ENCODE measurements at regions not wholly inside any gene's neighbourhood (a gene's known extent, or its start where the extent isn't known, plus 50 kb on each side); places are given as distances from the start of the nearest gene placed in this dataset.
"Not testable (repeated sequence)": the region's sequence is repeated elsewhere in the genome, so short reads cannot be mapped to it uniquely, and the experiment has no call there.

DNA sequence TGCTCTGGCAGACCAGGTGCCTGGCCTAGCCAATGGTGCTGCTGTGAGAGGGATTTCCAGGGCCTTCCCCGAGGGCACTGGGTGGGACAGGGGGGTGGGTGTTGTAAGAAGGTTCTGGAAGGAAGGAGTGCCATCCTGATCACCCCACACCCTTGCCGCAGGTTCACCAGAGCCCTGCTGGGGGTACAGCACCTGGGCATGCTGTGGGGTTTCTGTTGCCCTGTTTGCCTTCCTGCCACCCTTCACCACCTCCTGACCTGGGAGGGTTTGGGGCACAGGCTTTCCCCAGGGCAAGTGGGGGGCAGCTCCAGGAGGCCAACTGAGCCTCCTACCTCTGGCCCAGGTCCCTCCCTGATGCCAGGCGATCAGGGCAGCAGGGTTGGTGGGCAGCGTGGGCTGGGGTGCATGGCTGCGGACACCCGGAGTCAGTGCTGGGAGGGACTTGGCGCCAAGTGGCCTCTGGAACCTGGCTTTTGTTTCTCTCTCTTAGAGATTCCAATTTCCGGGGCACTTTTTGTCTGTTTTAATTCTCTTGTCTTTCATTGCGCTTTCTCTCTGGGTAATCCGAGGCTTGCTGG, 318.8 kb downstream of the PTPRU start:
- Mint-ChIP-seq H3K27me3 (ENCODE audit: unreplicated experiment) (no peaks in the 10 kb centered on the region), H3K27ac (ENCODE audit: unreplicated experiment) (no peak overlapping the region), H3K4me1 (ENCODE audit: unreplicated experiment) (no peaks in the 10 kb centered on the region), H3K4me3 (ENCODE audit: unreplicated experiment) (no peak overlapping the region), H3K36me3 (ENCODE audit: low read depth, unreplicated experiment) (no peaks in the 10 kb centered on the region), H3K9me3 (ENCODE audit: unreplicated experiment) (no peaks in the 10 kb centered on the region)
- no peak for DNase-seq (ENCODE audit: low spot score)
- TF ChIP-seq, protein P1, sequence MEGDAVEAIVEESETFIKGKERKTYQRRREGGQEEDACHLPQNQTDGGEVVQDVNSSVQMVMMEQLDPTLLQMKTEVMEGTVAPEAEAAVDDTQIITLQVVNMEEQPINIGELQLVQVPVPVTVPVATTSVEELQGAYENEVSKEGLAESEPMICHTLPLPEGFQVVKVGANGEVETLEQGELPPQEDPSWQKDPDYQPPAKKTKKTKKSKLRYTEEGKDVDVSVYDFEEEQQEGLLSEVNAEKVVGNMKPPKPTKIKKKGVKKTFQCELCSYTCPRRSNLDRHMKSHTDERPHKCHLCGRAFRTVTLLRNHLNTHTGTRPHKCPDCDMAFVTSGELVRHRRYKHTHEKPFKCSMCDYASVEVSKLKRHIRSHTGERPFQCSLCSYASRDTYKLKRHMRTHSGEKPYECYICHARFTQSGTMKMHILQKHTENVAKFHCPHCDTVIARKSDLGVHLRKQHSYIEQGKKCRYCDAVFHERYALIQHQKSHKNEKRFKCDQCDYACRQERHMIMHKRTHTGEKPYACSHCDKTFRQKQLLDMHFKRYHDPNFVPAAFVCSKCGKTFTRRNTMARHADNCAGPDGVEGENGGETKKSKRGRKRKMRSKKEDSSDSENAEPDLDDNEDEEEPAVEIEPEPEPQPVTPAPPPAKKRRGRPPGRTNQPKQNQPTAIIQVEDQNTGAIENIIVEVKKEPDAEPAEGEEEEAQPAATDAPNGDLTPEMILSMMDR (IDR thresholded peaks at IDR 0.05; ENCODE audit: unreplicated experiment) = no peak

DNA sequence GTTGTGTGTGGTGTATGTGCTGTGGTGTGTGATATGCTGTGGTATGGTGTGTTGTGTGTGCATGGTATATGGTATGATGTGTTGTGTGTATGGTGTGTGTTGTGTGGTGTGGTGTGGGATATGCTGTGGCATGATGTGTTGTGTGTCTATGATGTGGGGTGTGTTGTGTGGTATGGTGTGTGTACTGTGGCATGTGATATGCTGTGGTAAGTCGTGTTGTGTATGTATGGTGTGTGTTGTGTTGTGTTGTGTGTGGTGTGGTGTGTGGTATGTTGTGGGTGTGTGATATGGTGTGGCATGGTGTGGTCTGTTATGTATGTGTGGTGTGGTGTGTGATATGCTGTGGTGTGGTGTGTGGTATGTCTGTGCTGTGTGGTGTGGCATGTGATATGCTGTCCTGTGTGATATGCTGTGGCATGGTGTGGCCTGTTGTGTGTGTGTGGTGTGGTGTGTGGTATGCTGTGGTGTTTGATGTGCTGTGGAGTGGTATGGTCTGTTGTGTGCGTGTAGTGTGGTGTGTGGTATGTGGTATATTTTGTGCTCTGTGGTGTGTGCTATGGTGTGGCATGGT, 318.0 kb downstream of the PTPRU start:
- no peak for DNase-seq (ENCODE audit: low spot score)
- H3K27ac Mint-ChIP-seq (ENCODE audit: unreplicated experiment) = no peak overlapping the region
- no peak overlapping the region for H3K4me3 Mint-ChIP-seq (ENCODE audit: unreplicated experiment)
- H3K9me3 Mint-ChIP-seq (ENCODE audit: unreplicated experiment) = no peaks in the 10 kb centered on the region
- H3K4me1 Mint-ChIP-seq (ENCODE audit: unreplicated experiment) = no peaks in the 10 kb centered on the region
- H3K36me3 Mint-ChIP-seq (ENCODE audit: low read depth, unreplicated experiment) = no peaks in the 10 kb centered on the region
- TF ChIP-seq, protein P1 (IDR thresholded peaks at IDR 0.05; ENCODE audit: unreplicated experiment) = no peak
- no peaks in the 10 kb centered on the region for H3K27me3 Mint-ChIP-seq (ENCODE audit: unreplicated experiment)

DNA sequence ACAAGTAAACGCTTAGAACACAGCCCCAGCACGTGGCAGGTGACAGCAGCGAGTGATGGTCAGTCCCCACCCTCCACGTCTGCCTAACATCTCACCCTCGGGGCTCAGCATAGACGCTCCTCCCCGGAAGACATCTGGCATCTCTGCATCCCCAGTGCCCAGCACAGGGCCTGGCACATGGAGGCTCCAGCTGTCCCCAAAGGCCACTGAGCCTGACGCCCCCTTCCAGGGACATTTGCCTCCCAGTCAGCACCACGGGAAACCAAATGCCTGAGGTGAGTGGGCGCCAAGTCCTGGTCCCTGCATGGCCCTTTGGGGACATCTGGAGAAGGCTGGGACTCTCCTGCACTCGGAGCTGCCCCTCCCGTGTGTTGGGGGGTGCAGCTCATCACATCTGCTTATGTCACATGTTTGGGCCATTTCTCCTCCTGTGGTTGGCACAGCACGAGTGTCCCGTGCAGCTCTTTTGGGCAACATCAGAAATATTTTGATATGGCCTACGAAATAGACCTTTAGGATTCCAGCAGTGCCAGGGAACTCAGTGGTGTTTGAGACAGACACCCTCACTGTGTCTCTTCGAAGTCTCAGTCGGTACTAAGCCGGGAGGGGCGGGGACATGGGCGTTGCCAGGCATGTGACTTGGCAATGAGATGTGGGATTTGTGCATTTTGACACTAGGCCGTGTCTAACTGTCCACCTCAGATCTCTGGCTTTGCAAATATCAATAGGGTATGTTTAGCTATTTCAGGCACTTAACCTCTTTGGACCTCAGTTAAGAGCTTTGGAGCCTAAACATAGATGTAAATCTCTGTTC, 315.0 kb downstream of the PTPRU start:
- Mint-ChIP-seq H3K36me3 (ENCODE audit: low read depth, unreplicated experiment) (no peaks in the 10 kb centered on the region), H3K9me3 (ENCODE audit: unreplicated experiment) (no peaks in the 10 kb centered on the region), H3K4me1 (ENCODE audit: unreplicated experiment) (no peaks in the 10 kb centered on the region), H3K27ac (ENCODE audit: unreplicated experiment) (no peak overlapping the region), H3K27me3 (ENCODE audit: unreplicated experiment) (peaks cover 6% of the 10 kb centered on the region), H3K4me3 (ENCODE audit: unreplicated experiment) (no peak overlapping the region)
- TF ChIP-seq, protein P1 (IDR thresholded peaks at IDR 0.05; ENCODE audit: unreplicated experiment) = no peak
- DNase-seq (ENCODE audit: low spot score) = no peak

DNA sequence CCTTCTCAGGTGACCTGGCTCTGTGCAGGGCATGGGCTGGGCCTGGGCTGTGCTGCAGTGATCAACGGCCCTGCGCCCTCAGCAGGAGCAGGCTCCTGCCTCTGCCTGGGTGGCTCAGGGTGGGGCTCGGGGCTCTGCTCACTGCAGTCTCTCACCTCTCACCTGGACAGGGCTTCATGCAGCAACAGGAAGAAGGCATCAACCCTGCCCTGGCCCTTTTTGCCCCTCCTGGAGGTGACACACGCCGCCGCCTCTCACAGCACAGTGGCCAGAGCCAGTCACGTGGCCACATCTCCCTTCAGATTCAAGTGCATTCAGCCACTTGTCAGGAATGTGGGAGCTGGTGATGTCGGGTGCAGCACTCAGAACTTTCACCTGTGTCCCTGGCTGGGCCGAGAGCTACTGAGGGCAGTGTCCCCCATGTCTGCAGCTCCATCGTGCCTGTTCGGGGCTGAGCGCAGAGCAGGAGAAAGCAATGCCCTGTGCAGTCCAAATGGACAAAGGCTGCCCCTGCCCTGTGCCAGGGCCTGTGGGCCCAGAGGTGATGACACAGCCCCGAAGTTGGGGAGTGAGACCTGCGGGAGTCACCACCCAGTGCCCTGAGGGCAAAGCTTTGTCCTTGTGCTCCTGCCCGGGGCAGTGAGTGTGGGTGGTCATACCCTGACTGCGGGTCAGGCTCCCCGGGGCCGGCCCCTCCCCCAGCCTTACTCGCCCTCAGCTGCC, 314.0 kb downstream of the PTPRU start:
- Mint-ChIP-seq H3K4me3 (ENCODE audit: unreplicated experiment) (no peak overlapping the region), H3K36me3 (ENCODE audit: low read depth, unreplicated experiment) (no peaks in the 10 kb centered on the region), H3K9me3 (ENCODE audit: unreplicated experiment) (no peaks in the 10 kb centered on the region), H3K27me3 (ENCODE audit: unreplicated experiment) (peaks cover 9% of the 10 kb centered on the region), H3K4me1 (ENCODE audit: unreplicated experiment) (no peaks in the 10 kb centered on the region), H3K27ac (ENCODE audit: unreplicated experiment) (no peak overlapping the region)
- TF ChIP-seq, protein P1 (IDR thresholded peaks at IDR 0.05; ENCODE audit: unreplicated experiment) = no peak
- no peak for DNase-seq (ENCODE audit: low spot score)

DNA sequence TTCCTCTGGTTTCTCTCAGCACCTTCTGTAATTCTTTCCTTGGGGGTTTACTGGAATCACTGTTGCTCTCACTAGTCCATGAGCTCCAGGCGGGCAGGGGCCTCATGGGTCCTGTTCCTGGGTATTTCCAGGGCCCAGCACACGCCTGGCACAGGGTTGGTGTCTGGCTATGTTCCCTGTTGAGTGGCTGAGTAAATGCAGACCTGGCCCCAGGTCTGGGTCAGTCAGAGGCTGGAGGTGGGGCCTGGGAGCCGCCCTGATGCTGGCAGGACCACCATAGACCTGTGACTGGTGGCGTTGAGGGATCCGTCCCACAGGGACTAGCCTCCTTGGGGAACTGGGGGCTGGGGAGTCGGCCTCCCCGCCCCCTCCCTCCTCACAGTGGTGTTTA, 313.4 kb downstream of the PTPRU start:
- DNase-seq (ENCODE audit: low spot score); H3K27me3 Mint-ChIP-seq (ENCODE audit: unreplicated experiment); H3K27ac Mint-ChIP-seq (ENCODE audit: unreplicated experiment); H3K4me1 Mint-ChIP-seq (ENCODE audit: unreplicated experiment); H3K4me3 Mint-ChIP-seq (ENCODE audit: unreplicated experiment); H3K36me3 Mint-ChIP-seq (ENCODE audit: low read depth, unreplicated experiment); H3K9me3 Mint-ChIP-seq (ENCODE audit: unreplicated experiment): not testable (repeated sequence)

Data from endothelial cell (in vitro differentiated cells).